ENCODE measurements at regions not wholly inside any gene's neighbourhood (a gene's known extent, or its start where the extent isn't known, plus 50 kb on each side); places are given as distances from the start of the nearest gene placed in this dataset.

DNA sequence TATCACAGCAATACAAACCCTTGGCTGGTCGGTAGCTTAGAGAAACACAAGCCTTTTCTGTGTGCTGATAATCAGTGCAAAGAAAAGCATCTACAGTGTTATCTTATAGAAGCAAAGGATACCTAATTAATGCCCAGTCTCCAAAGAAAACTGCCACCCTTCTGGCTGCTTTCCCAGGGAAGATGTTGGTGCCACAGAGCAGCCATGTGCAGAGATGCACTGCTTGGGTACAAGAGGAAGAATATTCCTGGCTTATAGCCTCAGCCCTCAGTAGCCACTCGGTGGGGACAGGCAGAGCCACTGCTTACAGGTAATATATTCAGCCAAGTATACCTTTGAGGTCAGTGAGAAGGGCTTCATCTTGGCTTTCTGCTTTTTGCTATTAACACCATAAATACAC lies 185.3 kb downstream of the PCSK1 start:
- no peak for TF ChIP-seq POLR2A (IDR thresholded peaks at IDR 0.05)
- TF ChIP-seq POLR2AphosphoS5 (IDR thresholded peaks at IDR 0.05) = no peak
- TF ChIP-seq, protein P1, sequence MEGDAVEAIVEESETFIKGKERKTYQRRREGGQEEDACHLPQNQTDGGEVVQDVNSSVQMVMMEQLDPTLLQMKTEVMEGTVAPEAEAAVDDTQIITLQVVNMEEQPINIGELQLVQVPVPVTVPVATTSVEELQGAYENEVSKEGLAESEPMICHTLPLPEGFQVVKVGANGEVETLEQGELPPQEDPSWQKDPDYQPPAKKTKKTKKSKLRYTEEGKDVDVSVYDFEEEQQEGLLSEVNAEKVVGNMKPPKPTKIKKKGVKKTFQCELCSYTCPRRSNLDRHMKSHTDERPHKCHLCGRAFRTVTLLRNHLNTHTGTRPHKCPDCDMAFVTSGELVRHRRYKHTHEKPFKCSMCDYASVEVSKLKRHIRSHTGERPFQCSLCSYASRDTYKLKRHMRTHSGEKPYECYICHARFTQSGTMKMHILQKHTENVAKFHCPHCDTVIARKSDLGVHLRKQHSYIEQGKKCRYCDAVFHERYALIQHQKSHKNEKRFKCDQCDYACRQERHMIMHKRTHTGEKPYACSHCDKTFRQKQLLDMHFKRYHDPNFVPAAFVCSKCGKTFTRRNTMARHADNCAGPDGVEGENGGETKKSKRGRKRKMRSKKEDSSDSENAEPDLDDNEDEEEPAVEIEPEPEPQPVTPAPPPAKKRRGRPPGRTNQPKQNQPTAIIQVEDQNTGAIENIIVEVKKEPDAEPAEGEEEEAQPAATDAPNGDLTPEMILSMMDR (IDR thresholded peaks at IDR 0.05) = no peak
- no peak for TF ChIP-seq EP300 (IDR thresholded peaks at IDR 0.05; ENCODE audit: low read depth)
